ENCODE measurements at regions not wholly inside any gene's neighbourhood (a gene's known extent, or its start where the extent isn't known, plus 50 kb on each side); places are given as distances from the start of the nearest gene placed in this dataset.

- no peak for TF ChIP-seq CTCF (IDR thresholded peaks at IDR 0.05 in 2 of 3, conservative IDR thresholded peaks at IDR 0.05 in 1 of 3; ENCODE audit: borderline replicate concordance in 1 of 3, insufficient read depth in 1 of 3, low read depth in 2 of 3, low read length in 2 of 3)
- no peak for TF ChIP-seq EGR1 (IDR thresholded peaks at IDR 0.05; ENCODE audit: low read depth)
- TF ChIP-seq, protein P1, sequence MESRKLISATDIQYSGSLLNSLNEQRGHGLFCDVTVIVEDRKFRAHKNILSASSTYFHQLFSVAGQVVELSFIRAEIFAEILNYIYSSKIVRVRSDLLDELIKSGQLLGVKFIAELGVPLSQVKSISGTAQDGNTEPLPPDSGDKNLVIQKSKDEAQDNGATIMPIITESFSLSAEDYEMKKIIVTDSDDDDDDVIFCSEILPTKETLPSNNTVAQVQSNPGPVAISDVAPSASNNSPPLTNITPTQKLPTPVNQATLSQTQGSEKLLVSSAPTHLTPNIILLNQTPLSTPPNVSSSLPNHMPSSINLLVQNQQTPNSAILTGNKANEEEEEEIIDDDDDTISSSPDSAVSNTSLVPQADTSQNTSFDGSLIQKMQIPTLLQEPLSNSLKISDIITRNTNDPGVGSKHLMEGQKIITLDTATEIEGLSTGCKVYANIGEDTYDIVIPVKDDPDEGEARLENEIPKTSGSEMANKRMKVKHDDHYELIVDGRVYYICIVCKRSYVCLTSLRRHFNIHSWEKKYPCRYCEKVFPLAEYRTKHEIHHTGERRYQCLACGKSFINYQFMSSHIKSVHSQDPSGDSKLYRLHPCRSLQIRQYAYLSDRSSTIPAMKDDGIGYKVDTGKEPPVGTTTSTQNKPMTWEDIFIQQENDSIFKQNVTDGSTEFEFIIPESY (IDR thresholded peaks at IDR 0.05; ENCODE audit: extremely low read depth, insufficient replicate concordance, low read length), result no peak
- TF ChIP-seq POLR2A (IDR thresholded peaks at IDR 0.05; ENCODE audit: borderline replicate concordance, extremely low read depth, insufficient read depth, insufficient read length), result no peak
- no peak for TF ChIP-seq YY1 (IDR thresholded peaks at IDR 0.05; ENCODE audit: extremely low read depth, insufficient replicate concordance, low read depth, low read length)
- no peak for TF ChIP-seq EZH2 (IDR thresholded peaks at IDR 0.05)
- TF ChIP-seq EZH2phosphoT487 (IDR thresholded peaks at IDR 0.05; ENCODE audit: borderline replicate concordance), result no peak
Measured at GRCh38 chr1:195195423-195196057, 1412.7 kb downstream of the KCNT2 start.

Data from HCT116 (cell line).